ELR (cell line): ENCODE measurements at regions not wholly inside any gene's neighbourhood (a gene's known extent, or its start where the extent isn't known, plus 50 kb on each side); places are given as distances from the start of the nearest gene placed in this dataset.

Experiments
- DNase-seq: peaks from one replicate; pipeline ENCODE4 v3.0.0-alpha.2; 2015; ENCODE audit warnings: low read depth

DNA sequence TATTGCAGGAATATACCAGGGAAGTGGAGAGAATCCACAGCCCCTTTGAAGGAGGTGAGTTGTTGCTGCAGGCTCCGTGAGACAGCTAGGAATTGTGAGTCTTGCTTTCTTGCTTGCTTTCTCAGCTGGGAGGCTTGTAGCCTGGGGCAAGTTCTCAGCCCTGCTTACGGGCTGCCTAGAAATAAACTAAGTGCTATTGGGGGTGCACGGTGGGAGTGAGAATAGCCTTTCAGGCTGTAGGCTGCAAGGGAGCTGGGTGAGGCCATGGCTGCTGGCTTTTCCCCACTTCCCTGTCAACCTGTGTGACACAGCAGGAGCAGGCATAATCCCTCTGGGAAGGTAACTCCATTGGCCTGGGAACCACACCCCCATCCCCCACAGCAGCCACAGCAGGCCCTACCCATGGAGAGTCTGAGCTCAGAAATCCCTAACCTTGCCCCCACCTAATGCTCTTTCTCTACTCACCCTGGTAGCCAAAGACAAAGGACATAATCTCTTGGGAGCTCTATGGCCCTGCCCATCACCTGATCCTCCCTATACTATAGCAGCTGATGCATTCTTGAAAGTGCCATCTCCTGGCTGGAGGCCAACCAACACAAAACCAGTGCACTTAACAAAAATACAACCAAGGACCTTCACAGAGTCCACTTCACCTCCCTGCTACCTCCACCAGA lies 113.0 kb downstream of the MMRN1 start:
- no peak for DNase-seq

DNA sequence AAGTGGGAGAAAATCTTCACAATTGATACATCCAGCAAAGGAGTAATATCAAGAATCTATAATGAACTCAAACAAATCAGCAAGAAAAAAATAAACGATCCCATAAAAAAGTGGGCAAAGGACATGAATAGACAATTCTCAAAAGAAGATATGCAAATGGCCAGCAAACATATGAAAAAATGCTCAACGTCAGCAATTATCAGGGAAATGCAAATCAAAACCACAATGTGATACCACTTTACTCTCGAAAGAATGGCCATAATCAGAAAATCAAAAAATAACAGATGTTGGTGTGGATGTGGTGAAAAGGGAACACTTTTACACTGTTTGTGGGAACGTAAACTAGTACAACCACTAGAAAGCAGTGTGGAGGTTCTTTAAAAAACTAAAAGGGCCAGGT lies 114.3 kb upstream of the CCSER1 start:
- DNase-seq, result no peak

DNA sequence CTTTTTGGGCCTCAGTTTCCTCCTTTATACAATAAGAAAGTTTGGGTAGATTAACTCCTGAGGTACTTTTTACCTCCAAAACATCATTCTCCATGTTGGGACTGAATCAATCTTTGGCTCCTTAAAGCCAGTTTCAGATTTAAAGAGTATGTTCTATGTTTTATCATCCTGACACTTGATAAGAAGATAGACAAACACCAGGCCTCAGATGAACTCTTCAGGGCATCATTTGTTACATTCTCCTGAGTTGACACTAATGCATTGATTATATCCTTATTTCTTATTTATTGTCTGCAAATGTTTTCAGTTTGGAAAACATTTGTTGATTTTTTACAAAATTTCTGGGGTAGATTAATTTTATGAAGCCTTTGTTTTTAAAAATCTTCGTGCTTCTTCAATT lies 102.7 kb upstream of the CCSER1 start:
- DNase-seq, result no peak

DNA sequence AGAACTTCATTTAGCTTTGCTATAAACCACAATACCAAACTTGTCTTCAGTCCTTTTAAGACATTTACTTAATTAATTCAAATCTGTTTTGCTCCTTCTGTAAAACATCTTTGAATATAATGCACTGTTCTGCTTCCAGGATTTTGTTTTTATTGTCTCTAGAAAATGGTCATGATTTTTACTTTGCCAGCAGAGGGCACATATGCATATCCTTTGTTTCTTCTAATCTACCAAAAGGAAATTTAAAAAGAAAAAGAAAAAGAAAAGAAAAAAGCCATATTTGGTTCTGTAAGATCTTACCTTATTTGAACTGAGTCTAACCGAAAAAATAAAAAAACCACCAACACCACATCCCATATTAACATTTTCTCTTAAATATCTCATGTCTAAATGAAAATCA lies 101.9 kb upstream of the CCSER1 start:
- DNase-seq, result peak; percentile 1

DNA sequence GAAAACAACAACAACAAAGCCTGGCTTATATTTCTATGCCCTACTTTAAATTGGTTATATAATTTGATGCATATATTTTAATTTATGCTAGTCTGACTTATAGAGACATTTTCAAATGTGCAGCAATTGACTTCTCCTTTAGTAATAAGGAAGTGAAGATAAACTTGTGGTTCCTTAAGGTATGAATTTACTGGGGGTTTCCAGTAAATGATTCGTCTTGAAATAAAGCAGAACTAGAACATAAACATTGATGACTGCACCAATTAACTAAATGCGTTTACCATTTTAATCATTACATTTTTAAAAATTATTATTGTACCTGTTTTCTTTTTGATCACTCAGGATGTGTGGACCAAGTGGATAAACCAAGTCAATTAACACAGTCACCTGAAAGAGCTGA lies 99.6 kb upstream of the CCSER1 start:
- no peak for DNase-seq

DNA sequence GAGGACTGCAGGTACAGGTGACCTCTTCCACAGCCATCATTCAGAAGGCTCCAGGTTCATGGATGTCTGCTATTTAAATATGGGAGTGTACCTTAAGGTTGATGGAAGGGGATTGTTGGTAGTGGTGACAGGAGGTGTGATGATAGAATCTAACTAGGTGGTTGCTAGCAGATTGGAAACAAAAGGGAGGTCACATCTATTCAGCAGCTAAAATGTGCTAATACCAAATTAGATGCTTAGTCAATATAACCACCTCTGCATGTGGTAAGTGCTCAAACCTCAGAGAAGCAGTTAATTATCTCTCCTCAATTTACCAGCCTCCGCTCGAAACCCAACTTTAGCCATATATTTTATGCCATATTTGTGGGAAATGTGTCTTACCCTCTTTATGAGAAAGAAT lies 98.7 kb upstream of the CCSER1 start:
- DNase-seq, result no peak

DNA sequence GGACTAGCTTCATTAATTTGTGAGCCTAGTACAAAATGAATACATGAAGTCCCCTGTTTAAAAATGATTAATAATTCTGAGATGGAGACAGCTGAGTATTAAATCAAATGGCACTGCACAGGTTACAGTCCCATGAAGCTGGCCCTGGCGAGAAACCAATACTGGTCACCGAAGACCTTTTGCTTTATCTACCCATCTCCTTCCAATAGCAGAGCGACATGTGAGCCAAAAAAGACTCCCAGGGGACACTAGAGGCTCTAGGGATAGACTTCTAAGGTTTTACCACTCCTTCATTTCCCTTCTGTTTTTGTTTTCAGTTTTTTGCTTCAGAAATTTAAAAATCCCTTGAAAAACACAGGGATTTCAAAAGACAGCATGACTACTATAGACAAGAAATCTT lies 97.0 kb upstream of the CCSER1 start:
- no peak for DNase-seq

DNA sequence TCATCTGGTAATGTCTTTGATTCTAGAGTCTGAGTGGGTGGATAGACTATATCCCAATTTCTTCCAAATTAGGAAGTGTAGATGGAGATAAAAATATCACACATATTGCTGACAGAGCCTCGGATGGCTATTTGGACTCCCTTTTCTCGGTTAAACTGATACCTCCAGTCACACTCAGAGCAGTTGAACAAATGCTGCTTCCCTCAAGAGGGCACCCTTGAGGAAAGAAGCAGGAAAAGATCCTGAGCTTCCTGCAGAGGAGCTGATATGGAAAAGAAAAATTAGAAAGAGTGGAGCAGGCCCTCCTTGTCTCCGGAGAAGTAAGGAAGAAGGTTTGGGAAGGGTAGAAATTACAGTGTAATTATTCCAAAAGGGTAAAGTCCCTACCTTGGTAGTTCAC lies 96.2 kb upstream of the CCSER1 start:
- DNase-seq, result no peak

DNA sequence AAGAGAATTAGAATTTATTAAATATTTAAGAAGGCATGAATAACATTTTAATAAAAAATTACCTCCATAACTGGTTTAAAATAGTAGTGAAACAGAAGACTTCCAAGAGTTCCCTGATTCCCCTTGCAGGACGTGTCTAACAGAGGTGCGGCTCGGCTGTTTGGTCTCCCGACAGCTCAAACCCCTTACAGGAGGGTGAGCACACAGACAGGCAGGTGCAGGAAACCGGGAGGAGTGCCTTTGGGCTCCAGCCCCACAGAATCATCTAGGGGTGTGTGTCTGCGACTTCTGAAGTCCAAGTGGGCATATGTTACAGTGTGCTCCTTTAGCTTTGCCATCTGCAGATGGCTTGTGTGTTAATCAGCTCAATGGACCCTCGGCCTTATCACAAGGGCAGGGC lies 88.1 kb upstream of the CCSER1 start:
- DNase-seq, result no peak

DNA sequence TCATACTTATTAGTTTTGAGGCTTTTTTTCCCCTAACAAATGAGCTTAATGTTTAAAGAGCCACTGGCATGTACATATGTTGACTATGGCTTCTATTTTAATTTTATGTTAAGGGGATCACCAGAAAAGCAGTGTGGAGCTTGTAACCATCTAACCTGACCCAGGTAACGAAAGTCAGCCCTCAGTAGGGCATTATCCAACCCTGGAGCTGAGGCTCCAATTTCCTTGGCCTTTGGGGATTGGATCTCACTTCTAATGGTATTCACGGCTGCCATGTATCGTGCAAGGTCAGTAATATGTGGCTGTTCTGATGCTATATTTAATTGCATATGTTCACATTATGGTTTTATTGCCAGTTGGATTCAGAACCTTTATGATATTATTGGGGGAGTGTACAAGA lies 75.2 kb upstream of the CCSER1 start:
- no peak for DNase-seq

DNA sequence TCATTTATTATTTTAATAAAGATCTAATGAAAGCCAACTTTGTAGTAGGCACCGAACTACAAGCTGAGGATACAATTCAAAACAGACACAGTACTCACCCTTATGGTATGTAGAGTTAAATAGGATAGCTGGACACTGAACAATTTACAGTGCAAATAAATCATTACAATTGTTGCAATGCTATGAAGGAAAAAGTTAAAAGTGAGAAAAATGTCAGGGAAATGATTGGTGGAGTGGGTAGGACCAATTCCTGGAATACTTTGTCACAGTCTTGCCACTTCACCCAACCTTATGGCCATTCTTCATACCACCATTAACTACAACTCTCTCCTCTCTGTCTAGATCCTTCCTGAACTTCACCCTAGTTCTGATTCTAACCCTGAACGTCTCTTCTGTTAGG lies 70.1 kb upstream of the CCSER1 start:
- DNase-seq, result no peak

DNA sequence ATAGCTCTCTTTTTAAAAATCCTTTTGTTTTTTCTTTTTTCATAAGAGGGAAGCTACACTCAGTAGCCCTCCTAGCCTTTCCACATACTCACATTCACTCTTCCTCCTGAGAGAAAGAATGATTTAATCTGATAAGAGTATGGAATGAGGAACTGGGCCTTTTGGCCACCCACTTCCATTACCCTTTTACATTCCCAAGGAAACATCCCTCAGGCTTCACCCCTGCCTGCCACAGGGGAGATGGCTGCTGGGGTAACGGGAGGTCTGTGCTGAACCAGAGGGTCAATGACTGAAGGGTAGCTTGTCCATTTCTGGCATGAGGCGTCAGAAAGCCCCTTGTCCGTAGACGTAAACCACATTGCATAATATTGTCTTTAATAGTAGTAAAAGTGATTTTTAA lies 67.2 kb upstream of the CCSER1 start:
- DNase-seq, result no peak

DNA sequence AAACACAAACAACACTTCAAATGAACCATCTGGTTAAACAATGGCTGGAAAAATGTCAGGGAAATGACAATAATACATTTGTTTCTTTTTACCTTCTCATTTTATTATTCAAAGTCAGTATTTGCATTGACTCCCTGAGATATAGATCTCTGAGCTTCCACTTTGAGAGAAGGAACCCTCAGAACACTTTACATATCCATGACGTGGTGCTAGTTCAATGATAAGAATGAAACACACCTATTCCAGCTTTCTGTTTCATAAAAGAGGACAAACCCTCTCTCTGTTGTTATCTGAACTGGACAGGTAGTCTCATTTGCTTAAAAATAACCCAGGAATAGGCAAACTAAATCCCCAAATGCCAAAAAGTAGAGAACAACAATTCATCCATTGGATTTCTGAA lies 65.3 kb upstream of the CCSER1 start:
- DNase-seq, result no peak

DNA sequence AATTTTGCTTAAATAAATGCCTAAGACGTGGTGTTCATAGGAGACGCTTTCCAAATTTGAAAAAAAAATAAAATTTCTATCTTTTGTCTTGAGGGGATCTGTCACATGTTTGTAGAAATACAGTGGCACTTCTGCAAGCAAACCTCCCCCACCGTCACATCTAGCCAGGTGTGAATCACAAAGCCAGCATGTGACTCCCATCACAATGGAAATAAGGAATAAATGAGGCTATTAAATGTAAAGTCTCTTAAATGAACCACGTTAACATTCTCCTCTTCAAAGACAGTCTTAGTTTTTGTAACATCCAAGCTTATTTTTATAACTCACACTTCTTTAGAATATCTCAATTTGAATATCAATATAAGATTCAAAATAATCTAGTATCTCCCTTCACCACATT lies 63.0 kb upstream of the CCSER1 start:
- no peak for DNase-seq

DNA sequence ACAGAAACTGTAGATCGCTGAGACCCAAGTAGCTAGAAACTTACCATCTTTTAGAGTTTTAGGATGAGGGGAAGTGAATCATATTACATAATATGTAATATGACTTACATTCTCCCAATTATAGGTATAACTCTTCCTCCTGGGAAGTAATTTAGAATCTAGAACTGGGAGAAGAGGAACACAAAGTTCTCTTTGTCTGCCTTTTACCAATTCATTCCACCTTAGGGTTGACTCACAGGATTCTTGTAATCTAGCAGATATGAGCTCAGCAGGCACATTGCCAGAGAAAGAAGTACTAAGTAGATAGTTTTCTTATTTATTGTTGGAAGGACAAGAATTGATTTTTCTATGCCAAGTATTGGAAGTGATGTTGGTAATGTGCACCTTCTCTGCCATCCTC lies 58.0 kb upstream of the CCSER1 start:
- peak; percentile 1 for DNase-seq

DNA sequence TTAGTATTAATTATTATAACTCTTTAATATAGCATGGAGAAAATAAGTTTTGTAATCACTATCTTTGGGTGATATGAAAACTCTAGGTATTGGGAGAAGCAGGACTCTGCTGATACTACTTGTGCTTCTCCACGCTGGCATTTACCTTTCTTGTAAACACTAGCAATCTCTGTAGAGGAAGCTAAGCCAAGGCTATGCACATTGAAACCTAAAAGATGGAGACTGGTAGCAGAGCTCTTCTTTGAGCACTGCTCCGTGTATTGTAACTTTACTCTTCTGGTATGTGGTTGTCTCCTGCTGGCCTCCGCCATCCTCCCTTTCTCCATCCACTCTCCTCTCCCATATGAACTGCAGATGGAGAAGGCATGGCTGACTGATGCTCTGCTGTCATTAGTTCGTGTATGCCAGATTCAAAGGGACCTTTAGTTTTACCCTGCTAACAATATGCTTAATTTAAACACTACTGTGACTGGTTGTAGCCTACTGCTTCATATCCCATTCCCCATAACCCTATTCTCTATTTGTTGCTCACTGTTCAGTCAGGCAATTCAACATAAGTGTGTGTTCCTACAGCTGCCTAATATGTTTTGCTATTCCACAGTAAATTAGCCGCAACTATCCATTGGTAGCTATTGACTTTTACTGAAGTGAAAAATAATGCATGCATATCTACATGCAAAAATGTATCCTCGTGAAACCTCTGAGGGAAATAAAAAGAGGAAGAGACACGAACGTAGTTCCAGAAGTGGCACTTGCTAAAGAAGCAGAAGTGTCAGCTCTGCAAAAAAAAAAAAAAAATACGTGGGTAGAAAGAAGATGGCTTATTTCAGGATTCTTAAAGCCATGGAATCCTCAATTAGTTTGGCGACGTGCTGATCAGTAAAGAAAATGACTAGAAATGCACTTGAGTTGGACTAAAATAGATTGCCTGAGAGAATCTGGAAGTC lies 55.6 kb upstream of the CCSER1 start:
- DNase-seq, result no peak

DNA sequence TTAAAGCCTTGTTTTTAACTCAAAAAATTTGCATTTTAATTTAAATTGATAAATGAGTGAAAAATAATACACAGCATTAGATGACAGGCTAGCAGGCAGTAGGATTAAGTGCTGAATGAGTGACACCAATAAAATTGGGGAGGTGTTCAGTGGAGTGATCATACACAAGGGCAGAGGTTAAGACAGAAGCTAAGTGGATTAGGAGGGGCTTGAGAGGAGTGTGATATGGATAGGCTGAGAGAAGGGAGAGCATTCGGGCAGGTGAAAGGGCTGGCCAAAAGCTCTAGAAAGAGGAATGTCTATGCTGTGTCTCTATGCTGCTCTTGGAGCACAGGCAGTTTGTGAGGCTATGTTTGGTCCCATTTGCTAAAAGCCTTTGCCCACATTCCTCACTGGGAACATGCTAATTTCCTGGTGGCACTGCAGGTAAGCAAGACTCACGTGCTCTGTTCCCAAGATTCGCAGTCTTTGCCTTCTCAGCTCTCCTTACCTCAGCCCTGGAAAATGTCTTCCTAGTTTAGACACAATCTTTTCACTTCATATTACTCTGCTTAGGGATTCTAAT lies 52.8 kb upstream of the CCSER1 start:
- DNase-seq, result no peak
